ENCODE measurements at regions not wholly inside any gene's neighbourhood (a gene's known extent, or its start where the extent isn't known, plus 50 kb on each side); places are given as distances from the start of the nearest gene placed in this dataset.

DNA sequence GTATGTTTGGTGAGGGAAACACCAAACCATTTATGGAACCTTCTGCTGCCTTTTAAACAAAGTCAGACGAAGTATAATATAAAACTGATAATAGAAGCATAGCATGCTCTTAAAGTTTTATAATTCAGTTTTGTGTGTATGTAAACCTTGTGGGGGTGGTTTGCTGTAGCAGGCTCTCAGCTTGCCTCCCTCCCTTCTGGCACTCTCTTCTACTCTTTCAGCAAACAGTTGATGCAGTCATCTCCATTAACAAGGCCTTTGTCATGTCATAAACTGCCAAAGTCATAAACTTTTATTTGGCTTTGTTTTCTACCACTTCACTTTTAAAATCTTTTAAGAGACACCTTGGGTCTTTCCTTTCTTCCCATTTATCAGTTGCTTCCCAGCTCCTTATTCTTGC is 448.2 kb upstream of the SETBP1 start:
- no peak for DNase-seq (ENCODE audit: low spot score)

GRCh38 chr18:44238454-44238853 is 442.2 kb upstream of the SETBP1 start:
- DNase-seq (ENCODE audit: low spot score) = no peak

DNA sequence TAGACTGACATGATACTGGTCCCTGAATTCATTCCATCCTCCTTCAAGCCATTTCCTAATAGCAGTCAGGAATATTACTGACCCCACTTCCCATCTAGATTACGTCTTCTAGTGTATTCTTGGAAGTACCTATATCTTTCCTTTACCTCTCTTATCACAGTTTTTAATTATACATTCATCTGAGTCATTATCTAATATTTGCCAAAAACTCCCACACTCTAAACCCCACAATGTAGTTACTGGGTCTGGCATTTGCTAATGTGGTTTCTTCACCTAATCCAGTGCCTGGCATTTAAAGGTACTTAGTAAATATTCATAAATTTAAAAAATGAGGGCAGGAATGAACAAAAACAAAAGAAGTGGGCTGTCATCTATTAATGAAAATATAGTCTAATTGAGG is 441.8 kb upstream of the SETBP1 start:
- no peak for DNase-seq (ENCODE audit: low spot score)

- DNase-seq (ENCODE audit: low spot score) = no peak
Observed at GRCh38 chr18:44241020-44241419, 439.7 kb upstream of the SETBP1 start.

DNA sequence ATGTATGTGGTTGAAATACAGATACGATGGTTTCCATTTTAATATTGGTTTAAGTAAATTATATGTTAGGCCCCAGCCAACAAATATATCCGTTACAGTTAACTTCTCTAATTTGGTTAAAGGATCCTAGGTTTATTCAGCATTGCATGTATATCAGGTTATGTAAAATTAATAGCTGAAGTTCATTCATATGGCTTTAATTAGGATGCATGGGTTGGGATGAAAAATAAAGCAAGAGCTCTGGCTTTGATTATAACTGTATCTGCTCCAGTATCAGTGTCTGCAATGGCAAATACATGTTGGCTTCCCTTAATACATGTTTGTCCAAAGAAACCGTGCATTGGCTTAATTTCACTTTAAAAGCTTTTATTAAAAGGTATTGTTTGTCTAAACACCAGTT is 435.7 kb upstream of the SETBP1 start:
- no peak for DNase-seq (ENCODE audit: low spot score)

GRCh38 chr18:44246001-44246400 is 434.7 kb upstream of the SETBP1 start:
- DNase-seq (ENCODE audit: low spot score) = no peak

GRCh38 chr18:44258086-44258485 is 422.6 kb upstream of the SETBP1 start:
- DNase-seq (ENCODE audit: low spot score) = no peak

DNA sequence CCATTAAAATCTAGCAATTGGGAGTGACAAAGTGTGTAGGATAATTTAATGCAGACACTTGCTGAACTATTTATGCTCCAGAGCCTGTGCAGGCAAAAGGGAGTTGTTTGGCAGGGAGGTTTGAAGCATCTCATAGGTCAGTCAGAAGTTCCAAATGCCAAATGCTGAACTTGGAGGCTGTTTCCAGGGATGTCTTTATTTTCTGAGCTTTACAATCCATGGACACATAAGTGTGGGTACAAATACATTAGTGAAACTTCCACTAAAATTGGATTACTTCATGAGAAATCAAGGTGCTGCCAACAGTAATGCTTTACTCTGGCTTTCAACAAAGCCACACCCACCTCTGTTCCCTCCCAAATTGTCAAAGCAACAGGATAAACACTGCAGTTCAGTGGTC is 422.1 kb upstream of the SETBP1 start:
- no peak for DNase-seq (ENCODE audit: low spot score)

GRCh38 chr18:44259610-44260009 is 421.1 kb upstream of the SETBP1 start:
- no peak for DNase-seq (ENCODE audit: low spot score)

DNA sequence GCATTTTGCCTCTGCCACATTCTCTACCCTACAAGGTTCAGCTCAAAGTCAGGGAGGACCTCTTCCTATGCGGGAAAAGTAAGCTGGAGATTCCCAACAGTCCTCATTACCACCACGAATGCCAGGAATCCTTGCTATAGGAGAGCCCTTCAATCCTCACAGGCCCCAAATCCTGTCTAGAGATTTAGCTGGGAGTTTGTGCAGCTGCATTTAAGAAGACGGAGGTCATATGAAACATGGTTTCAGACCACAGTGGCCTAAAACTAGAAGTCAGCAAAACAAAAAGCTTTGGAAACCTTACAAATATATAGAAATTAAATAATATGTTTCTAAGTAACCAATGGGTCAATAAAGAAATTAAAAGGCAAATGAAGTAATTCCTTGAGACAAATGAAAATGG is 415.3 kb upstream of the SETBP1 start:
- no peak for DNase-seq (ENCODE audit: low spot score)

GRCh38 chr18:44273298-44273697 is 407.4 kb upstream of the SETBP1 start:
- DNase-seq (ENCODE audit: low spot score) = no peak

DNA sequence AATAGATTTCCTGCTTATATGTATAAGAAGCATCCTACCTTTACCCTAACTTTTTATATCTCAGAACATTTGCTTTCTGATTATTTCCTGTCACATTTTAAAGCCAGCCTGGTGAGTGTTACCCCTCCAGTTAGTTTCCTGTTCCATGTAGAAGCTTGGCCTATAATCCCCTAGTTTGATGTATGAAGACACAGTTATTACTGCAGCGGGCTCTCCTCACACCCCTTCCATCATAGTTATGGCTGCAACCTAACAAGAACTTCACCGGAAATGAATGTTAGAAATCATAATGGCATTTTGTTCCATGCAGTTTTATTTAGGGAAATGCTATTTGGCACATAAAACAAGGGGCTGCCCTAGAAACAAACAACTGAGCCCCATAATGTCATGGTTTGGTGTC is 400.2 kb upstream of the SETBP1 start:
- no peak for DNase-seq (ENCODE audit: low spot score)

GRCh38 chr18:44286049-44286448 is 394.6 kb upstream of the SETBP1 start:
- no peak for DNase-seq (ENCODE audit: low spot score)

GRCh38 chr18:44290366-44290977 is 390.2 kb upstream of the SETBP1 start:
- no peak for DNase-seq (ENCODE audit: low spot score)

GRCh38 chr18:44298566-44298965 is 382.1 kb upstream of the SETBP1 start:
- DNase-seq (ENCODE audit: low spot score) = no peak

DNA sequence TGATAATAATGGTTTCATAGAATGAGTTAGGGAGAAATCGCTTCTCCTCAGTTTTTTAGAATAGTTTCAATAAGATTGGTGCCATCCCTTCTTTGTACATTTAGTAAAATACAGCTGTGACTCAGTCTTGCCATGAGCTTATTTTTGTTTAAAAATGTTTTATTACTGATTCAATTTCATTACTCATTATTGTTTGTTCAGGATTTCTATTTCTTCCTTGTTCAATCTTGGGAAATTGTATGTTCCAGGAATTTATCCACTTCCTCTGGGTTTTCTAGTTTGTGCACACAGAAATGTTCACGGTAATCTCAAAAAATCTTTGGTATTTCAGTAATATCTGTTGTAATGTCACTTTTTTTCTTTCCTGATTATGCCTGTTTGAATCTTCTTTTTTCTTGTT is 371.5 kb upstream of the SETBP1 start:
- no peak for DNase-seq (ENCODE audit: low spot score)

DNA sequence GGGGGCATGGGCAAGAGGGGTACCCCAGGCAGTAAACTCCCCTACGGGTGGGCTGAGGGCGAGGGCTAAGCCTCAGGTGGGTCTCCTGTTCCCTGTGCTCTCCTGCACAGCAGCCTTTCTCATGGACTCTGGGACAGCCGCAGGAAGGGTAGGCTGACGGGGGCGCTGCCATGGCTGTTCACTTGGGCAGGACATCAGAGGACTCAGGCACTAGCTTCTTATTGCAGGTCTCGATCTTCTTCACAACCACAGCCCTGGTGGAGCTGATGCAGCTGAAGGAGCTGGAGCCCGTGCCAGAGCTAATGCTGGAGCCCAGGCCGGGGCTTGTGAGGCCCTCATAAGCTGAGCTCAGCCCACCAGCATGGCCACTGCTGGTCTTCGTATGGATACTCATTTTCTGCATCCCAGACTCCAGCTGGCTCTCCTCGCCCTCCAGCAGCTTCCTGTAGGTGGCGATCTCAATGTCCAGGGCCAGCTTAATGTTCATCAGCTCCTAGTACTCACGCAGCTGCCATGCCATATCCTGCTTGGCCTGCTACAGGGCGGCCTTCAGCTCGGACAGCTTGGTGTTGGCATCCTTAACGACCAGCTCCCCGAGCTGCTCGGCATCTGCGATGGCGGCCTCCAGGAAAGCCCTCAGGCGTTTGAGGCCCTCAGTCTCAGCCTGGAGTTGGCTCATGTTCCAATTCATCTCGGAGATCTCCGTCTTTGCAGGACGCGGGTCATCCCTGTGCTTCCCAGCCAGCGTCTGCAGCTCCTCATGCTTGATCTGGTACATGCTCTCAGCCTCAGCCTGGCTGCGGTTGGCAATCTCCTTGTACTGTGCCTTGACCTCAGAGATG is 359.8 kb upstream of the SETBP1 start:
- DNase-seq (ENCODE audit: low spot score) = no peak

GRCh38 chr18:44321868-44322590 is 358.7 kb upstream of the SETBP1 start:
- DNase-seq (ENCODE audit: low spot score) = no peak

- DNase-seq (ENCODE audit: low spot score) = no peak
Observed at GRCh38 chr18:44323125-44323524, 357.6 kb upstream of the SETBP1 start.

GRCh38 chr18:44324361-44324760 is 356.3 kb upstream of the SETBP1 start:
- DNase-seq (ENCODE audit: low spot score) = no peak

- DNase-seq (ENCODE audit: low spot score) = no peak
Observed at GRCh38 chr18:44325903-44326635, 354.6 kb upstream of the SETBP1 start.

Measured in left forelimb (tissue), 1 donor.